Fibroblast of lung (primary cell): ENCODE measurements at regions not wholly inside any gene's neighbourhood (a gene's known extent, or its start where the extent isn't known, plus 50 kb on each side); places are given as distances from the start of the nearest gene placed in this dataset.

ENCODE experiments used
- DNase-seq, 2 donors: peaks; one replicate each; pipeline versions ENCODE4 v3.0.0 to v3.0.0-alpha.2; 2010; ENCODE audit warnings: low read depth in 2 of 2
- H2AFZ ChIP-seq: 2 replicates; pipeline ENCODE4 v1.5.1; 2012; ENCODE audit warnings: low read length, control low read depth, inconsistent platforms
- H3K27ac ChIP-seq: 2 replicates; pipeline ENCODE4 v1.5.1; 2011; ENCODE audit warnings: low read length, control low read depth; ENCODE audit not compliant: insufficient read depth
- H3K27me3 ChIP-seq: 2 replicates; pipeline ENCODE4 v1.5.1; 2011; ENCODE audit warnings: mild to moderate bottlenecking, low read length; ENCODE audit not compliant: control insufficient read depth, insufficient read depth
- H3K36me3 ChIP-seq: 2 replicates; pipeline ENCODE4 v1.5.1; 2011; ENCODE audit warnings: low read length; ENCODE audit not compliant: control insufficient read depth, insufficient read depth
- H3K4me1 ChIP-seq: 2 replicates; pipeline ENCODE4 v1.5.1; 2011; ENCODE audit warnings: low read length; ENCODE audit not compliant: control insufficient read depth, insufficient read depth; ENCODE audit errors: extremely low read depth
- H3K4me2 ChIP-seq: 2 replicates; pipeline ENCODE4 v1.5.1; 2011; ENCODE audit warnings: low read length, control low read depth; ENCODE audit not compliant: insufficient read depth; ENCODE audit errors: extremely low read depth
- H3K4me3 ChIP-seq, 4 experiments: fragments of 200-600 bp in 1 of 4; sonication (generic) in 1 of 4; replicated peaks in 1 of 4; 2 replicates each; pipeline ENCODE4 v1.5.1; 2011 to 2016; ENCODE audit warnings: low read length in 4 of 4, low read depth in 3 of 4, mild to moderate bottlenecking in 3 of 4, control low read depth in 2 of 4, inconsistent platforms in 1 of 4, mixed read lengths in 1 of 4; ENCODE audit not compliant: insufficient read depth in 1 of 4; ENCODE audit errors: control extremely low read depth in 1 of 4
- H3K79me2 ChIP-seq: 2 replicates; pipeline ENCODE4 v1.5.1; 2012; ENCODE audit warnings: mild to moderate bottlenecking, low read length, inconsistent platforms; ENCODE audit not compliant: control insufficient read depth, insufficient read depth
- H3K9ac ChIP-seq: 2 replicates; pipeline ENCODE4 v1.5.1; 2011; ENCODE audit warnings: mild to moderate bottlenecking, low read length, control low read depth; ENCODE audit not compliant: insufficient read depth
- H3K9me3 ChIP-seq: 2 replicates; pipeline ENCODE4 v1.5.1; 2012; ENCODE audit warnings: low read depth, low read length; ENCODE audit not compliant: control insufficient read depth, insufficient read depth
- H4K20me1 ChIP-seq: 2 replicates; pipeline ENCODE4 v1.5.1; 2011; ENCODE audit warnings: low read length; ENCODE audit not compliant: control insufficient read depth, insufficient read depth; ENCODE audit errors: extremely low read depth
- CTCF ChIP-seq, 2 donors: IDR thresholded peaks in 1 of 2; conservative IDR thresholded peaks in 1 of 2; 1 replicate in 1 of 2; 2 replicates in 1 of 2; pipeline ENCODE4 v1.5.1; 2011 to 2012; ENCODE audit warnings: low read length in 2 of 2, control low read depth in 1 of 2, inconsistent platforms in 1 of 2, low read depth in 1 of 2, mild to moderate bottlenecking in 1 of 2
- EZH2 ChIP-seq: IDR thresholded peaks from 2 replicates; pipeline ENCODE4 v1.5.1; 2012; ENCODE audit warnings: low read length, control low read depth, mild to moderate bottlenecking; ENCODE audit errors: missing control alignments

GRCh38 chr9:11312966-11313365 is 700.2 kb upstream of the PTPRD start:
- H3K36me3 ChIP-seq, result no peaks in the 10 kb centered on the region
- H3K4me1 ChIP-seq, result no peaks in the 10 kb centered on the region
- H3K9me3 ChIP-seq, result no peaks in the 10 kb centered on the region
- H4K20me1 ChIP-seq, result no peaks in the 10 kb centered on the region
- H3K27ac ChIP-seq, result no peak overlapping the region
- DNase-seq, result peak in 1 of 2 donors; percentile 0
- H3K4me3 ChIP-seq, result no peak overlapping the region
- no peaks in the 10 kb centered on the region for H3K79me2 ChIP-seq
- H3K9ac ChIP-seq, result no peak overlapping the region
- TF ChIP-seq EZH2, result no peak
- no peak for TF ChIP-seq CTCF (conservative IDR thresholded peaks at IDR 0.05 in 1 of 2, IDR thresholded peaks at IDR 0.05 in 1 of 2; ENCODE audit: low read depth in 1 of 2, low read length in 2 of 2)
- no peaks in the 10 kb centered on the region for H3K27me3 ChIP-seq
- H3K4me2 ChIP-seq, result no peak overlapping the region
- H2AFZ ChIP-seq, result no peak overlapping the region

- H3K9me3 ChIP-seq, result no peaks in the 10 kb centered on the region
- no peak overlapping the region for H3K4me2 ChIP-seq
- H3K9ac ChIP-seq, result no peak overlapping the region
- H2AFZ ChIP-seq, result no peak overlapping the region
- no peaks in the 10 kb centered on the region for H4K20me1 ChIP-seq
- no peaks in the 10 kb centered on the region for H3K4me1 ChIP-seq
- no peaks in the 10 kb centered on the region for H3K27me3 ChIP-seq
- TF ChIP-seq EZH2 (no peak), CTCF (conservative IDR thresholded peaks at IDR 0.05 in 1 of 2, IDR thresholded peaks at IDR 0.05 in 1 of 2; ENCODE audit: low read depth in 1 of 2, low read length in 2 of 2) (no peak)
- DNase-seq, result no peak
- no peak overlapping the region for H3K4me3 ChIP-seq
- no peak overlapping the region for H3K27ac ChIP-seq
- H3K36me3 ChIP-seq, result no peaks in the 10 kb centered on the region
- no peaks in the 10 kb centered on the region for H3K79me2 ChIP-seq
These were observed 706.1 kb upstream of the PTPRD start for GRCh38 chr9:11318946-11319345.

DNA sequence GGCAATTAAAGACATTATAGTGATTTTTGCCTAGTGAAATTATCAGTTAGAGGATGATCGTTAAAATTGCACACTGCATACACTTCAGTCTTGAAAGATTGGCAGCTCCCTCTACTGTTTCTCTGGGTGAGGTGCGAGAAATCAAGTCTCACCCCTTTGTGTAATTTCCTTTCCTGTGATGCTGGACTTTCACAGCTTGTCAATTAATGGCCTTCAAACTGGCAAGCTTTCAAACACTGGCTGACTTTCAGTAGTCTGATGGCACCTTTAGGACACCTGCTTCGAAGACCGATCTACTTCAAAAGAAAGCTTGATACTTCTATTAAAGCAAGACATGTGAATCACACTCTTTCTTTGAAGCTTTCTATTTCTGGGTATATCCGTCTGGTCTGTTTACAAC is 706.7 kb upstream of the PTPRD start:
- Histone ChIP-seq H3K36me3 (no peaks in the 10 kb centered on the region), H3K4me1 (no peaks in the 10 kb centered on the region), H3K9me3 (no peaks in the 10 kb centered on the region), H3K4me2 (no peak overlapping the region), H2AFZ (no peak overlapping the region), H3K9ac (no peak overlapping the region), H3K4me3 (no peak overlapping the region), H3K27me3 (no peaks in the 10 kb centered on the region), H3K79me2 (no peaks in the 10 kb centered on the region), H3K27ac (no peak overlapping the region), H4K20me1 (no peaks in the 10 kb centered on the region)
- peak in 1 of 2 donors; percentile 1 for DNase-seq
- TF ChIP-seq EZH2 (no peak), CTCF (conservative IDR thresholded peaks at IDR 0.05 in 1 of 2, IDR thresholded peaks at IDR 0.05 in 1 of 2; ENCODE audit: low read depth in 1 of 2, low read length in 2 of 2) (peak in 1 of 2 donors; percentile 32)
